ENCODE measurements at regions not wholly inside any gene's neighbourhood (a gene's known extent, or its start where the extent isn't known, plus 50 kb on each side); places are given as distances from the start of the nearest gene placed in this dataset.

DNA sequence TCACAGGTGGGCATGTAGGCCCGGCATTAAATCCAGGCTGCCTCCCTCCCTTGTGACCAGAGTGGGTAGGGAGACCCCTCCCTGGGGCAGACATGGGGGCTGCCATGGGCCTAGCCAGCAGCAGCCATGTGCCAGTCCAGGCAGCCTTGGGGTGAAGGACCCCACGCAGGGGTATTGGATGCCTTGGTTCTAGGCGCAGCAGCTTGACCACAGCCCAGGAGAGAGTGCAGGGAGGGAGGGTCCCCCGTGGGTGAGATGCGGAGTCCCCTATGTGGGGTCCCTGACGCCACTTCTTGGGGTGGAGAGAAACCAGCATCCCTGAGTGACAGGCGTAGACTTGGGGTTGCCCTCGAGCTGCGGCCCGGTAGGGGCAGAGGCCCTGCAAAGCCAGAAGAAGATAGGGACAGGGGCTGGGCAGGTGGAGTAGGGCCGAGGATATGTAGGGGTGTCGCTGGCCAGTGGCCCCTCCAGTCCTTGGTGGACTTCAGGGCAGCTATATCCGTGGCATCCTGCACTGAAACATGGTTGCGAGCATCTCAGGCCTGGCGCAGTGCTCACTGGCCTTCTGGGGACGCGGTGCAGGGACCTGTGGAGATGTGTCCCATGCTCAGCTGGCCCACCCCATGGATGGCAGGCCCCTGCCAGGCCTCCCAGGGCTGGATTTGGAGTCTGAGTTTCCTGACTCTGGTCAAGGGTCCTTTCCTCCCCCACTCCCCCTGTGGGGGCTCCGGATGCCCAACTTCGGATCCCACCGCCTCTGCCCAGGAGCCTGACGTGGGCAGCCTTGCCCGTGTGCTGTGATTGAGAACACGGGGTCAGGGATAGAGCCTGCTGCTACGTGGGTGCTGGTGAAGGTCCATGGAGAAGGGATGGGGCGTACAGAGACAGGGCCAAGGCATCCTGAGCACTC is 1179.8 kb downstream of the BRD1 start:
- DNase-seq: no peak

DNA sequence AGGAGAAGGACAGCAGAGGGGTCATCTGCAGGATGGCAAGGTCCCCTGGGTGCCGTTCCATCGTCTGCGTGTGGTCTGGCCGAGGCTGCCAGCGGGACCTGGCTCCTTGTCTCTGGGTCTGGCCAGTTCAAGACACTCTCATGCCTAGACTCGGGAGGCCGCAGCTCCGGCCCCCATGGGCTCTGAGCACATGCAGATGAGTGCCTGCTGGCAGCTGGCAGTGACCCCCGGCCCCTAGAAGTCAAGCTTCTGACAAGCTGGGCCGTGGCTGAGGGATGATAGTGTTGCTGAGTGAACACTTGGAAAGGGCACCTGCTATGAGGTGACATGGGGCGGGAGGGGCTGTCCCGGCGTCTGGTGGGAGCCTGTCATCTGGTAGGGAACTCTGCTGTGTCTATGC is 1180.6 kb downstream of the BRD1 start:
- no peak for DNase-seq

- DNase-seq: no peak
Measured at GRCh38 chr22:48646216-48646925, 1181.3 kb downstream of the BRD1 start.

GRCh38 chr22:48645766-48646165 is 1181.9 kb downstream of the BRD1 start:
- no peak for DNase-seq

DNA sequence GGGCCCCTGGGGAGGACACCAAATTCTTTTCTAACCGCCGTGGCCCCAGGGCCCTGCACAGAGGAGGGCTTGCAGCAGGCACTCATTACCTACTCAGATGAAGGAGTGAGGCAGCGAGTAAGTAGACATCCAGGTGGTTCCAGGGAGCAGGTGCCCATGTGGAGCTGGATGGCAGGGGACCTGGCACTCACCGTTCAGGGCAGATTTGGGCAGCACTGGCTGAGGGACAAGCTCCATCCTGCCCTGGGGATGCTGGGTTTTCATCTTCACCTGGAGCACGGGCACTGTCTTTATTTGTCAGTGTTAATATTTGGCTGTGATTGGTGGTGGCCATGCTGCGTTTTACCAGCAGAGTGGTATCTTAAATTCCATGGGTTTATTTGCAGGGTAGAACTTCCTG is 1182.7 kb downstream of the BRD1 start:
- DNase-seq: no peak

DNA sequence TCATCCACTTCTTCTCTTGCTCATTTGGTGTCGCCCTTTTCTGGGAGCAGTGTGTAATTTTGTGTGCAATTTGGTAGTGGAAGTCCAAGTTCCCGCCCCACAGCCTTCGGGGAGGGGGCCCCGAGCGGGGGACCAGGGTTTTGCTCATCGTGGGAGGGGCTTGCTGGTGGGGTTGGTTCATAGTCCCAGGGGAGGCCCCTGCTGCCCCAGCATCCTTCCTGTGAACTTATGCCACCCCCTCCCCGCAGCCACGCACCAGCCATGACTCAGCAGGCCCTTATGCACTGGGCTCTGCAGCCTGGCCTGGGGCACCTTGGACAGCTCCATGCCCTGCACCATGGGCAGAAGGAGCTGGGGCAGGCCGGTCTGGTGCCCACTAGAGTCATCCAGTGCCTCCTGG is 1183.6 kb downstream of the BRD1 start:
- DNase-seq: no peak

- DNase-seq: no peak
Measured at GRCh38 chr22:48643066-48643731, 1184.5 kb downstream of the BRD1 start.

DNA sequence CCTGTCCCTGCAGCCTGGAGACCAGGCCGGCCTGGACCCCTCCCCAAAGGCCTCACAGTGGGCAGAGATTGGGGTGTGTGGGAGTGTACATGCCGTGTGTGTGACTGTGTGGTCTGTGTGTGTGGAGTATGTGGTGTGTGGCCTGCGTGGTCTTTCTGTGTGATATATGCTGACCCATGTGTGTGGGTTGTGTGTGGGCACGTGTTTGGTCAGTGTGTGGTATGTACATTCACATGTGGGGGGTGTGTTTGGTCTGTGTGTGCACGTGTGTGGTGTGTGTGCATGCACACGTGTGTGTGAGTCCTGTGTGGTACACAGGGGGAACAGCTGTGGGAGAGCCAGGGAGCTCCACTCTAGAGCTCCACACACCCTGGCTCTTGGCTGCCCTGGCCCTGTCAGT is 1185.1 kb downstream of the BRD1 start:
- no peak for DNase-seq

- DNase-seq: no peak
Measured at GRCh38 chr22:48641906-48642475, 1185.7 kb downstream of the BRD1 start.

GRCh38 chr22:48640890-48641841 is 1186.5 kb downstream of the BRD1 start:
- DNase-seq: no peak

- DNase-seq: no peak
Measured at GRCh38 chr22:48639896-48640748, 1187.6 kb downstream of the BRD1 start.

GRCh38 chr22:48639021-48639795 is 1188.5 kb downstream of the BRD1 start:
- no peak for DNase-seq

DNA sequence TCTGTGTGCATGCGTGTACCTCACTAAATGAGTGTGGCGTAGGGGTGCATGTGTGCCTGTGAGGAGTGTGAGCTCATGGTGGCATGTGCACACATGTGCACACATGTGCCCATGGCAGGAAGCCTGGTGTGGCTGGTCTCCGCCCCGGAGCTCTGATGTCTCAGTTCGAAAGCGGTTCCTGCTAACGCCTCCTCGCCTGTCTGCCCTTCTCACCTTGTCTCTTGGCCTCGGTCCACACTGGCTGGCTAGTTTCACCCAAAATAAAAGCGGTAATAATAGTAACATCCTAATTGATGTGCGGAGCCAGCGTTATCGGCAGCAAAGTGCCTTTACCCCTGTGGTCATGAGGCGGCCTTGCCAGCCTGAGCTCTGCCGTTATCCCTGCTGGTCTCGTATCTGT is 1190.4 kb downstream of the BRD1 start:
- no peak for DNase-seq

DNA sequence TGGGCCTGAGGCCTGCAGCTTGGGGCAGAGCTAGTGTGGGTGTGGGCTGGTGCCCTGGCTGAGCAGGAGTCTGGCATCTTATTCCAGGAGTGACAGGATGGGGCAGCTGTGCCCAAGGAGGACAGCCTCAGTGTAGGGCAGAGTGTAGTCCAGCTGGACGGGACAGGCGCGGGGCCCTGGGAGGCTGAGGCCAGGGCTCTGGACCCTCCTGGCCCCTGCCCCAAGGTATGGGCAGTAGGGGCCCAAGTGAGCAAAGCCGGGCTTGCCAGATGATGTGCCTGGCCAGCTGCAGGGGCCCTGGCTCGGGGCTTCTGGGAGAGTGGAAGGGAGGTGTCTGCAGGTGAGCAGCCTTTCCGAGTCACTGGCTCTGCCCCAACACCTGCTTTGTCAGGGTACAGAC is 1190.9 kb downstream of the BRD1 start:
- DNase-seq: no peak

GRCh38 chr22:48635816-48636215 is 1191.9 kb downstream of the BRD1 start:
- no peak for DNase-seq

- DNase-seq: no peak
Measured at GRCh38 chr22:48635031-48635430, 1192.6 kb downstream of the BRD1 start.

DNA sequence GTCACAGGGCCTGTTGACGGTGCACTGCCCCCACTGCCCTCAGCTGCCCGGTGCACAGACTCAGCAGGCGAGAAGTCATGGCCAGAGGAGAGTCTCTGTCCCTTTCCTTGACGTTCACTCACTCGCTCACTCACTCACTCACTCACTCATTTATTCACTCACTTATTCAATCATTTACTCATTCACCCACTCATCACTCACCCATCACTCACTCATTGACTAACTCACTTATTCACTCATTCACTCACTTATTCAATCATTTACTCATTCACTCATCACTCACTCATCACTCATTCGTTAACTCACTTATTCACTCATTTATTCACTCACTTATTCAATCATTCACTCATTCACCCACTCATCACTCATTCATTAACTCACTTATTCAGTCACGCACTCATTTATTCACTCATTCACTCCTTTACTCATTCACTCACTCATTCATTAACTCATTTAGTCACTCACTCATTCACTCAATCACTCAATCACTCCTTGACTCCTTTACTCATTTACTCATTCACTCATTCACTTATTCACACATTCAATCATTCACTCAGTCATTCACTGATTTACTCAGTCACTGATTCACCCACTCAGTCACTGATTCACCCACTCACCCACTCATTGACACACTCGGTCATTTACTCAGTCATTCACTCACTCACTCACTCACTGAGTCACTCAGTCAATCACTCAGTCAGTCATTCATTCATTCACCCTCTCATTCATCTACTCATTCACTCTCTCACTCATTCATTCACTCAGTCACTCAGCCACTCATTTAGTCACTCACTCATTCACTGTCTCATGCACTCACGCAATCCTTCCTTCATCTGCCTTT is 1193.5 kb downstream of the BRD1 start:
- DNase-seq: no peak

DNA sequence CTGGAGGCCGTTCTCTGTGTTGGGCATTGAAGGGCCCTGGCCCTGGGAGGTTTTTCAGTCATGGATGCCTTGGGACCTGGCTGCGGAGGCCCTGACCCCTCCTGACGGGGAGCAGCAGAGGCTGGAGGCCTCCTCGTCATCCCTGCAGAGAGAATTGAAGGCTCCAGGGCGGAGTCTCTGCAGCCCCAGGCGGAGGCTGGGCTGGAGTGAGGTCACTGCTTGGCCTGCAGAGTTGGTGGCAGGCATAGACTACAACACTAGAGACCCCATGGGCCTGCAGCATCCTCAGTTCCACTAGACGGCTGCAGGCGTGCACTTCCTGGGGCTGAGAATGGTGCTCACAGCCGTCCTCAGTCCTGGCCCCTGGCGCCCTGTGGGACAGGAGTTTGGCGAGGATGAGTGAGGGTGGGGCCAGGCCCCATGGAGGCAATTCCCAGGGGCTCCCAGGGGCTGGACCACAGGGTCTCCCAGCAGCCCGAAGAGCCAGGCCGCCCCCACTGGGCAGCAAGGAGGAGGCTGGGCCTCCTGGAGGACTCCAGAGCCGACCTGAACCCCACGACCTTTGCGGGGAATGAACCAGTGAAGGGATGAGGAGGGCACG is 1194.9 kb downstream of the BRD1 start:
- DNase-seq: no peak

DNA sequence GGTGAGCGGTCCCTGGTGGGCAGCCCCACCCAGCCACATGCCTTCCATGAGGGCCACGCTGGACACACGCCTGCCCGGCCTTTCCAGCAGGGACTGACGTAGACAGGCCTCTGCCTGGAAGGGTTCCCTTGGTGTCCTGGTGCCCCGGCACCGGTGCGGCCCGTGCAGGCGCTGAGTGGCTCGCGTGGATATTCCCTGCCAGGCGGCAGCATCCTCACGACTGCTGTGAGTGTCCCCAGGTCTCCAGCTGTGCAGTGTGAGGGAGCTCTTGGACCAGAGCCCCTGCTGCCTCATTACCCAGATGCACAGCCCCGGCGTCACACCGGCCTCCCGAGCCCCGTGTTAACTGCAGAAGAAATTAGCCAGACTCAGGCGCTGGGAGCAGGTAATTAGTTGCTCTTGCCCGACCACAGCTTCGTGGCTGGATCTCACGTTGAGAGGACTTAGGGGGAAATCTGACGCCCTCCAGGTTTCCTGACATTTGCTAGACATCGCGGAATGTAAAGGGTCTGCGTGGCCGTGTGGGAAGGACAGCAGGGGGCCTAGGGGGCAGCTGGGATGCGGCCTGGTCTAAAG is 1196.3 kb downstream of the BRD1 start:
- DNase-seq: no peak

Data from inflammatory macrophage treated with lipopolysaccharide for 1 hour (primary cell).